LHCN-M2 (cell line): ENCODE measurements at regions not wholly inside any gene's neighbourhood (a gene's known extent, or its start where the extent isn't known, plus 50 kb on each side); places are given as distances from the start of the nearest gene placed in this dataset.
"Not testable (repeated sequence)": the region's sequence is repeated elsewhere in the genome, so short reads cannot be mapped to it uniquely, and the experiment has no call there.

ENCODE experiments used
- DNase-seq: peaks from one replicate; pipeline ENCODE4 v3.0.0-alpha.2; 2012; ENCODE audit warnings: low read depth

DNA sequence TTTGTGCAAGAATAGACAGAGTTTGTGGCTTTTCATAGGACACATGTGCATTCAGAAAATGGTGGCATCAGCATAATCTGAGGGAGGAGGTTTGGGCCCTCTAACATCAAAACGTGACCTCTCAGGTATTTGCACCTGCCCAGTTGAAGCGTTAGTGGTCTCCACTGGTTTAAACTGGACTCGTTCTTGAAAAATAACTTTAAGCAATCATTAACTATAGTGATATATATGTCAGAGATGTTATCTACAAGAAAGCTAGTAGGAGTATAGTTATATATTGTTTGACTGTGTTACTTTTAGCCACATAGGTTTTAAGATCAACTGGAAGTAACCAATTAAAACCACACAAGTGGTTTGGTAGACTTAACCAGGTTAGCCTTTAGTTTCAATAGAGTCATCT, 607.4 kb downstream of the MAFB start:
- DNase-seq: no peak

DNA sequence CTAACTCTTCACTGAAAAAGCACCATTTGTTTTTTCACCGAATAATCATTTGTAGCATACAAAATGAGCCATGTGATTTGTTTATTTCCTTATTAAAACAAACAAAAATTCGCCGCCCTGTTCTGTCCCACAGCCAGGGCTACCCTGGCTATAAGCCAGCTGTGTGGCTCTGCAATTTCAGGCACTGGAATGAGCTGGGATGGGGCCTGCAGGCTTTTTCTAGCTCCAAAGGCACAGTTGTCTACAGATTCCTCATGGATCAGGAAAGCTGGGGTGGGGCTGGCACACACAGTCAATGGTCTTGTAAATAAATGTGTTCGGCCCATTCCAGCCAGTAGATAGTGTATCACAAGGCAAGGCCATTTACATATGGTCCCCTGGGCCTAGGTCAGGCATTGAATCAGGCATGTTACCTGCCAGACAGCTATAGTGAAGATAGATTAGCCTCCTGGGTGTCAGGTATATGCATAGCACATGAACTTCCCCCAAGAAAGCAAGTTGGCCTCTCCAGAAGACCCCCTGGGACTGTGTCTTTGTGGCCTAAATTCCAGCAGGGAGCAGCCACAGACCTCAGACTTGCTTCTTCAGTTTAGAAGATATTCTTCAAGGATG, 608.9 kb downstream of the MAFB start:
- no peak for DNase-seq

DNA sequence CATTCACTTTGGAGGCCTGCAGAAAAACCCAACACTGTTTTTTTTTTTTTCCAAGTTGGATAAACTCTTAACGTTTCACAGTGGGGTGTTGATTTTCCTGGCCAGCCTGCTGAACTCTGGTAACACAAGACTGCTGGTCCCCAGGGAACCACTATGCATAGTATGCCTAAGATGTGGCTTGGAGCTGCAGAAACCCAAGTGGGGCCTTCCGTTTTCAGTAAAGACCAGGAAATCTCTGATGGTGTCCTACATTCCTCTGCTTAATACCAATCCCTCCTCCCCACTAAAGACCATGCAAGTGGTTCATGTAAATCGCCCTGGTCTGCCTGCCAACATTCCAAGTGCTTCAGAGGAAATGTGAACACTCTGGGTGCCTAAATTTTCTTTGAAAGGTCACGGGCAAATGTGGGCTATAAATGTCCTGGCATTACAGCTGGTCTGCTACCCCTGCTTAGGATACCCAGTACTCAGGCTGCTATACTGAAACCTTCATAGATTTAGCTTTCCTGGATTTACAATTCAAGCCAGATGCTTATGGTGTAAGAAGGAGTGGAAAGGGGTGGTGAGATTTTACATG, 615.4 kb downstream of the MAFB start:
- no peak for DNase-seq

DNA sequence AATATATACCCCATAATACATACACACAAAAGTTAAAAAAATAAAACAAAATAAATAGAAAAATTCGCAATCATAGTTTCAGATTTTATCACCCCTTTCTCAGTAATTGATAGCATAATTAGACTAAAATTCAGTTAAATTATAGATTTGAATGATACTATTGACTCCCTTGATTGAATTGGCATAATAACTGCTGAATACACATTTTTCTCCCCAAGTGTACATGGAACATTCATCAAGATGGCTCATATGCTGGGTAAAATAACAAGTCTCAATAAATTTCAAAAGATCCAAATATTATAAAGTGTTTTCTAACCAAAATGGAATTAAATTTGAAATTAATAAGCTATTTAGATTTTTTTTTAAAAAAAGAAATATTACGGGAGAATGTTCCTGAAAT, 616.1 kb downstream of the MAFB start:
- no peak for DNase-seq

DNA sequence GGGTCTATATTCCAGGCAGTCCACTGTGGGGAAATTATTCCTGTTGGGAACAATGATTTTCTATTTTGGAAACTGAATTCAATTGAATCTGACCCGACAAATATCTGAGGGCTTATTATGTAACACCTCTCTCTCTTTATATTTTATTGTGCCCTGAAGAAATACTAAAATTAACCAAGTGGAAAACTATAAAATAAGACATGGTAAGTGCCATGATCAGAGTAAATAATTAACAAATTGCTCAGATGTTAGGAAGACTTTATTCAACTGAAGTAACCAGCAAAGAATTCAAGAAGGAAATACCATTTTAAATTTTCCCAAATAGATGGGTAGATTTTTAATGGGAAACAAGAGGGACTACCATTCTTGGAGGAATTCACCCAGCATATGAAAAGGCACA, 632.9 kb downstream of the MAFB start:
- DNase-seq: no peak

DNA sequence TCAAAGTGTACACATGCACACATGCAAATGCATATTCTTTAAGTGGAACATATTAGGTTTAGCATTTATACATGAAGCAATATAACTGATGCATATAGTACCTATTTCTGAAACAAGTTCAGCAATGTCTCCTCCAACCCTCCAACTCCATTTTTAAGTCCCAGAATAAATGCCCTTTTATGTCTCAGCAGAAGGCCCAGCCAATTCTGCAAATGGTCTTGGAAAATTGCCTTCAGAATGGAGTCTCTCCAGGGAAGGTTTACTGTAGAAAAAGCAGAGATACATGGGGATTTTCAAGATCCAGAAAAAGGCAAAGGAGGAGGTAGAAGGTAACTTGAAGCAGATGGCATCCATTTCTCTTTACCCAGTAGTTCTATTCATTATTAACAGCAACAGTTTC, 633.3 kb downstream of the MAFB start:
- DNase-seq: no peak

DNA sequence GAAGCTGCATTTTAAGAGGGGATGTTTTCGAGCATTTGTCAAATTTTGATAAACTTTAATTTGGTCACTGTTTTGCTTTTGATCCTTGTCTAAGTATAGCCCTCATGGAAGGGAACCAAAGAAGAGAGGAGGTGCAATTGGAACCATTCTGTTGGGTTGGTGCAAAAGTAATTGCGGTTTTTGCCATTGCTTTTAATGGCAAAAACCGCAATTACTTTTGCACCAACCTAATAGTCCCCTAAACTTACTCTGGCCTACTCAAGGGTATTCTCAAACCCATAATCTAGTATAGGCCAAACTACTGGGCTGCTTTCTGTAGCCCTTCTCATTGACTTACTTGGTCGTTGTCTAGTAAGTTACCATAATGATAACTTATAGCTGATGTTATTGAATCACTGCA, 634.7 kb downstream of the MAFB start:
- DNase-seq: no peak

DNA sequence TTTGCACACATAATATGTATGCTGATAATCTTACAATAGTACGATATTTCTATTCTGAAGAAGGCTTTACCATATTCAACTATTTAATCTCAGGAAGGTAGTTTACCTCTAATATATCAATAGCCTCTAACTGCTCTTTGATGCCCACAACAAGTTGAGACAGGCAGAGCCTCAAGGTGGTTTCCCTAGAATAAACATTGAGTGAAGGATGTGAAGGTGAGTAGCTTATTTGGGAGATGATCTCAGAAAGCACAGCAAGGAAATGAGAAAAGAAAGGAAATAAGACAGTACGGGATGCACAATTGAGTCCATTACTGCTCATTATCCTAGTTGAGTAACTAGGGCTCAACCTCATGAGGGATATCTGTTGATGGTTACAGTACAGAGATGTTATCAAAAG, 638.4 kb downstream of the MAFB start:
- no peak for DNase-seq

DNA sequence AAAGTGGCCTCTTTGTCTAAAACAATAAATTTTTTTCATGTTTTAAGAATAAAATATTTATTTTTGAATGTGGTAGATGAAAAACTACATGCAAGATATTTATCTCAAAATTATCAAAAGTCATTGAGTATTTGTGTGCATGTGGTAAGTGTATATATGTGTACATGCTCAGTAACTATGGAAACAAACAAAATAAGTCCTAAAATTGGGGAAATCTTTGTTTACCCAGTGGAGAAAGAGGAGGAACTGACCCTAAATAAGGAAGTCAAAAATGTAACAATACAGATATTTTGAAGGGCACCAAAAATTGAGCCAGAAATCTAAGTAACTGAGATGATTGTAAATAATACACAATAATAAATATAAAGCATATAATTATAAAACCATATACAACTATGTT, 639.2 kb downstream of the MAFB start:
- no peak for DNase-seq

DNA sequence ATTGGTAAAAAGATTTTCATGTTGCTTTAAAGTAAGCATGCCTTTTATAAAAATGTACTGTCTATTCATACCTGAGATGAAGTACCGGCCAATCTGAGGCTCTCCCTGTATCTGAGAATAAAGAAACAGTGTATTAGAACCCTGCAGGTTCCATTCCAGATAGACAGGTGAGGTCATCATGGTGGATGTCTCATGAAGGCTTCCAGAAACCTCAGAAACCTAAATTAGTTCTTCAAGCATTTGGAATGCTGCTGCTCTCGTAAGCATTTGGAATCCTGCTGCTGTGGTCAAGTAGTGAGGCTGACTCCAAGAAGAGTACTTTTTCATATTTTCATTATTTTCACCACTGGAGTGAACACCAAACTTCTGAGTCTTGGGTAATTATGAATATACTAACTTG, 642.3 kb downstream of the MAFB start:
- no peak for DNase-seq

DNA sequence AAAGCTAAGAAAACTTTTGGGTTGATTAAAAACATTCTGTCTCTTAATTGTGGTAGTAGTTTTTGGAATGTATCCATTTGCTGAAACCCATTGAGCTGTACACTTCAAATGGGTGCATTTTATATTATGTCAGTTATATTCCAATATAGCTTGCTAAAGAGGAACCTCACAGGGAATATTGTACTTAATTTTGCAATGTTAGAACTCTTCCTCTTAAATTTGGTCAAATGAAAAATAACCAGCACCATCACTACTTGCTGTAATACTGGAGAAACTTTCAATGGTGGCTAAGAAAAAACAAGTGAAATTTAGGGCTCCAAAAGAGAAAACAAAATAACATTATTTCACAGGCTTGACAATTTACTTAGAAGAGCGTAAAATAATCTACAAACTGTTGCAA, 651.5 kb downstream of the MAFB start:
- DNase-seq: no peak

DNA sequence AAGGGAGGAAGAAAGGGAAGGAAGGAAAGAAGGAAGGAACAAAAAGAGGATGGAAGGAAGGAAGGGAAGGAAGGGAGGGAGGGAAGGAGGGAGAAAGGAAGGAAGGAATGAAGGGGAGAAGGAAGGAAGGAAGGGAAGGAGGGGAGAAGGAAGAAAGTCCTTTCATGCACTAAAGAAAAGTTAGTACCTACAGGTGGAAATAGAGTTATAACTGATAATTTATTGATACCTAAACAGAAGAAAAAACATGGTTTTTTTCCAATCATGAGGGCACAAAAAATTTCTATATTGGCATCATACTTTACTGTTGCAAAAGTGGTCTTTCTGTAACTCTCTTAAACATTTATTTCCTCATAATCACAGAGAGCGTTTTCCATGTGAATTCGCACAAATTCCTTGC, 659.4 kb downstream of the MAFB start:
- no peak for DNase-seq

DNA sequence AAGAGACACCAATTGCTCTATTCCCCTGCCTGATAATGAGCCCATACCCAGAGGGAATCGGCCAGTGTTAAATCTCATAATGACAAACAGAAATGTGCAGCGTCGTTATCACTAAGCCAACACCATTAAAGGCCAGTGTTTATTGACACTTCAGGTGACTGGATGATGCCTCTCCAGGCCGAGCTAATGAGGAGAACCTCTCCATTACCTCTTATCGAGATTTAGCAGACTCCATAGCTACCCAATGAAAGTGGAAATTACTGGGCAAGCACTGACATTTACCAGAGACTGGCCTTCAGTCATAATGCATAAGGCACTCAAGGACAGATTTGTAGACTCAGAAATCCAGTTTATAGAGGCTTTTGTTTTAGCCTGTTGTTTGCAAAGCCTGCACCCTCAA, 669.5 kb downstream of the MAFB start:
- no peak for DNase-seq

DNA sequence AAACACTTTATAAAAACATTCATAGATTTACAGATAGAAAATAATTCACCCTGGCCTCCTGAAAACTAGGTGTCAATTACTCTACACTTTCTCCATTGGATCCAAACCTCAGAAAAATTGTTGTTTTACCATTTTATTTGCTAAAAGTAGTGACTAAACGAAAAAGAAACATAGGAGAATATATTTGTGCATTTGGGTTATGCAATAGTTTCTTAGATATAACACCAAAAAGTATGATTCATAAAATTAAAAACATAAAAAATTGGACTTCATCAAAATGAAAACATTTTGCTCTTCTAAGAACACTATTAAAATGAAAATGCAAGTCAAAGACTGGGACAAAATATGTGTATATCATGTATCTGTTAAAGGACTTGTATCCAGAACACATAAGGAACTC, 671.3 kb downstream of the MAFB start:
- no peak for DNase-seq

DNA sequence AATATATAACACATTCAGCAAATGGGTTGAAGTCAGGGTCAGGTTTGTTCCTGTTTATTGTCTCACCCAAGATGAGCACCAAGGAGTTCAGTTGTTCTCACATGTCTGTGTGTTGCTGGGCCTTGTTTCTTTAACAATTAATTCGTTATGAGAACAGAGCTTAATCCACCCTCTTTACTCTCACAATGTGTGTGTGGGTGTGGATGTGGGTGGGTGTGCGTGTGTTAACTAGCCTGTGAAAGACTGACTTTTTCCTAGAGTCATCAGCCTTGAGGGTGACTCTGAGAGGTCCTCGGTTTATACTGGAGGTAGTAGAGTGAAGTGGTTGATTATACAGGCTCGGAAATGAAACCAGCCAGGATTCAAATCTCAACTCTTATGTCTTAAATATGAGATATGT, 672.1 kb downstream of the MAFB start:
- no peak for DNase-seq

DNA sequence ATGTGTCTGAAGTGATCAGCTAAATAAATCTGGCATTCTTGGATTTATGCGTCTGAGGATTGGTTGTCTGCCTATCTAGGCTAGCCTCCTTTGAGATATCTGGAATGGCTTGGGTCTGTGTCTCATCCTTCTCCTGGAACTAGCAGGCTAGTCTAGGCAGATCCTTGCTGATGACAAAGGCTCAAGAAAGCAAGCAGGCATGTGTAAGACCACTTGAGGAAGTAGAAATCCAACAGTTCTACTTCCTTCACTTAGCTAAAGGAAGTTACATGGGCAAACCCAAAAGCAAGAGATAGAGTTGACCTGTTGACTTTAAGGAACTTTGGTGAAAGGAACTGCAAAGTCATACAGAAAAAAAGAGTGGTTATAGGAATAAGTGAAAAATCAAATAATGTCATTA, 672.6 kb downstream of the MAFB start:
- no peak for DNase-seq

DNA sequence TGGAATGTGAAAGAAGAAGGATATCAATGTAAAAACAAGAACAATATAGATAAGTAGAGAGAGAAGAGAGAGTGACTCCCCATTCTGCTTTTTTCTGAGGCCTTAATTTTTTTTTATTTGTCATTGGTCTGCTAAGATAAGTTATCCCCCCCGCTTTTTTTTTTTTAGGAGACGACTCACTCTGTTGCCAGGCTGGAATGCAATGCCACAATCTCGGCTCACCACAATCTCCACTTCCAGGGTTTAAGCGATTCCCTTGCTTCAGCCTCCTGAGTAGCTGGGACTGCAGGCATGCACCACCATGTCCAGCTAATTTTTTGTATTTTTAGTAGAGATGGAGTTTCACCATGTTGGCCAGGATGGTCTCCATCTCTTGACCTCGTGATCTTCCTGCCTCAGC, 677.0 kb downstream of the MAFB start:
- peak; percentile 31 for DNase-seq

DNA sequence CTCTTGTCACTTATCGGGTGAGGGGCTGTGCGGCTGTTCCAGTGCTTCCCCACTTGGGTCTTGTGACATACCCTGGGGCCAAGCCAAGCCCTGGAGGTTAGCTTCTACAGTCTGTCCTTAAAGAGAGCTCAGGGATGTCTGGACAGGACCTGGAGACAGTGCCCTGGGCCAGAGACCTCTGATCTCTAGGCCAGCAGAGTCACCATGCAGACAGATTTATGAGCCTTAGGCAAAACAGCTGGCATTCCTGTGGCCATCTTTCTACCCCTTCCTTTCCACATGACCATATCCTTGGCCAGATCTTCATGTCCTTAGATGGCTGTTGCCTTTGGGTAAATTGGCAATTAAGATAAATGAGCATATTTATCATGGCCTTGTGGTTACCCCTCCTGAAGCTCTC, 678.6 kb downstream of the MAFB start:
- peak; percentile 93 for DNase-seq

DNA sequence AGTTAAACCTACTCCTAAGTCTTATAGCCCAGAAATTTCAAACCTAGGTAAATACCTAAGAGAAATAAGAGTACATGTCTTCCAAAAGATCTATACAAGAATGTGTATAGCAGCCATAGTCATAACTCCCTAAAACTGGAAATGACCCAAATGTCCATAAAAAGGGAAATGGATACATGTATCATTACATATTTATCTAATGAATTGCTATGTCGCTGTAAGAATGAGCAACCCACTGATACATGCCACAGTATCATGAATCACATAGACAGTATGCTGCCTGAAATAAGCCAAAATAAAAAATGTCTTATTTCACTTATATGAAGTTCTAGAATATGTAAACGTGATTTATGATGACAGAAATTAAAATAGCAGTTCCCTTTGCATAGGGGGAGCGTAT, 679.5 kb downstream of the MAFB start:
- DNase-seq: peak; percentile 54

DNA sequence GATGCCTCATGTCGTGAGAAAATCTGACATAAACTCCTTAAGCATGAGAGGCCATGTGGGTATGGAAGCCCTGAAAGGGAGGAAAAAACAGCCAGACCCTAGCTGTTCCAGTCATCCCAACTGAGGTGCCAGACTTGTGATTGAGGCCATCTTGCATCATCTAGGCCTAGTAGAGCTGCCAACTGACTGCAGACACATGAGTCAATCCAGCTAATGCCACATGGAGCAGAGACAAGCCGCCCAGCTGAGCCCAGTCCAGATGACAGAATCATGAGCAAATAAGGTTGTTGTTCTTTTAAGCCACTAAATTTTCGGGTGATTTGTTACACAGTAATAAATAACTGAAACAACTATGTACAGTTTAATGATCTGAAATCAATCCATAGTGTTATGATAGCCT, 680.9 kb downstream of the MAFB start:
- DNase-seq: peak; percentile 20

DNA sequence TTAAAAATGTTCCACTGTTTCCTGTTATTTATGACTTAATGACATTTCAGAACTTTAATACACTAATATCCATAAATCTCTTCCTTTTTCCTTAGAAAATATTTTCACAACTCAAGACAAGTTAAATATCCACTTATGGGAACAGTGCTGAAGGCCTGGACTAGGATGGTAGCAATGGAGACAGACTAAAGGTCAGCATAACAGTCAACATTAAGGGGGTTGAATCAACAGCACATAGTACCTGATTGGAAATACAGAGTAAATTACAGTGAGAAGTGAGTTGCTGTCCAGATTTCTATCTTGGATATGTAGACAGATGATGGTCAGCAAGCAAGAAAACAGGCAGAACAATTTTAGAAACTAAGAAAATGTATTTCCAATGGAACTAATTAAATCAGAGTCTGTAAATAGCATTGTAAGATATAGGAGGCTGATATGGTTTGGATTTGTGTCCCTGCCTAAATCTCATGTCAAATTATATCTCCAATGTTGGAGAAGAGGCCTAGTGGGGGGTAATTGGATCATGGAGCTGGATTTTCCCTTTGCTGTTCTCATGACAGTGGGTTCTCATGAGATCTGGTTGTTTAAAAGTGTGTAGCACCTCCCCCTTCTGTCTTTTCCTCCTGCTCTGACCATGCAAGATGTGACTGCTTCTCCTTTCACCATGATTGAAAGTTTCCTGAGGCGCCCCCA, 682.7 kb downstream of the MAFB start:
- DNase-seq: no peak

DNA sequence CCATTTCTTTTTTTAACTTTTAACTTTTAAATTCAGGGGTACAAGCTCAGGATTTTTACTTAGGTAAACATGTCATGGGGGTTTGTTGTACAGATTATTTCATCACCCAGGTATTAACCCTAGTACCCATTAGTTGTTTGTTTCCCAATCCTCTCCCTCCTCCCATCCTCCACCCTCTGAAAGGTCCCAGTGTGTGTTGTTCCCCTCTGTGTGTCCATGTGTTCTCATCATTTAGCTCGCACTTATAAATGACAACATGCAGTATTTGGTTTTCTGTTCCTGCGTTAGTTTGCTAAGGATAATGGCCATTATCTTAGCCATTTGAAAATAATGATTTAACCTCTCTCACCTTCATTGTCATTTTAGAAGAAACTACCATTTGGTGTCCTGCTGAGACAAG, 684.9 kb downstream of the MAFB start:
- not testable (repeated sequence) for DNase-seq

DNA sequence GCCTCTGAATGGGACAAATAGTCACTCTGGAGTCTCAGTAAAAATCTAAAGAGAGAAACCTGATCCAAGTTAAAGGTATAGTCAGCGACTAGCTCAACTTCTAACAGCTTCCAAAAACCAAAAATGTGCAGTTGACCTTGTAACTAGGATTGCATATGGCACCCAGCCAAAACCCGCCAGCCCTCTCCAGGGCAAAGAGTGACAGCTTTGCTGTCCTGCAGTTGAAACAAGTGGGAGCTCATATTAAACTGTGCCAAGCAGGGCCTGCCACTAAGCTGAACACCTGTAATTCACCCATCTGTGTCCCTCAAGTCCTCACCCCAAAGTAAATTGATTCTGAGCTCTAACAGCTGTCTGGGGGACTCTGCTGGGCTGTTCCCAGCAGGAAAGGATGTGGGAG, 695.3 kb downstream of the MAFB start:
- no peak for DNase-seq

DNA sequence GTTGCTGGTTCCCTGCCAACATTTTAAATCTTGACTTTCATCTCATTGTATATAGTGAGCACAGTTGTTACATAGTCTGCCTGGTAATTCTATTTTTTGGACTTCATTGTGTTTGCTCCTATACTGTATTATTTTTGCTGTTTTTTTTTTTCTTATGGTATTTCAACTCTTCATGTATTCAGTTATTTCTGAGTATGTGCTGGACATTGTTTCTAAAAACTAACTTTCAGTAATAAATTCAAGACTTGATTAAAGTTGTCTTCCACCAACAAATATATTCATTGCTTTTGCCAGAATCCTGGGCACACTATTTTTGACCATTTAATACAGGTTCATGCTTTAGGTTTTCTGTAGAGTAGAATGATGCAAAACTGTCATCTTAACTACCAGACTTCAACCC, 698.3 kb downstream of the MAFB start:
- no peak for DNase-seq
